T-cell (primary cell): ENCODE measurements at regions not wholly inside any gene's neighbourhood (a gene's known extent, or its start where the extent isn't known, plus 50 kb on each side); places are given as distances from the start of the nearest gene placed in this dataset.

Source experiments
- ATAC-seq, 4 experiments: fragments of 200-7000 bp in 3 of 4; fragments of 150-1000 bp in 1 of 4; cut with Tn5 transposase; replicated peaks in 1 of 4; 1 replicate in 3 of 4; 2 replicates in 1 of 4; pipeline ENCODE4 v1.10.0; 2021; ENCODE audit warnings: moderate library complexity in 3 of 4, mild to moderate bottlenecking in 2 of 4, moderate number of reproducible peaks in 1 of 4
- CTCF ChIA-PET, 2 donors: fragments of 300-600 bp; sonication (Branson Sonifier 250); formaldehyde crosslinking; loops; one replicate each; lab custom pipeline; 2022; ENCODE audit warnings: antibody characterized with exemption in 2 of 2; lab: Charles Lee
- POLR2A ChIA-PET, 2 donors: fragments of 300-600 bp; sonication (Branson Sonifier 250); formaldehyde crosslinking; loops; one replicate each; lab custom pipeline; 2022; ENCODE audit warnings: antibody characterized with exemption in 2 of 2; lab: Charles Lee
- DNase-seq, 35 experiments: peaks; one replicate each; pipeline versions ENCODE4 v3.0.0 to v3.0.0-alpha.2; 2013 to 2023
- H3K27ac ChIP-seq: one replicate; pipeline ENCODE4 v1.5.1; 2013; ENCODE audit warnings: low read length
- H3K27me3 ChIP-seq, 2 experiments: replicated peaks in 1 of 2; 1 replicate in 1 of 2; 2 replicates in 1 of 2; pipeline versions ENCODE4 v1.6.1 to v1.7.0; 2013; ENCODE audit warnings: low read length in 1 of 2, mixed read lengths in 1 of 2; ENCODE audit not compliant: control insufficient read depth in 2 of 2, insufficient read depth in 2 of 2; ENCODE audit errors: extremely low read depth in 1 of 2
- H3K36me3 ChIP-seq, 2 donors: 1 replicate in 1 of 2; 2 replicates in 1 of 2; pipeline versions ENCODE4 v1.6.1 to v1.7.0; 2013; ENCODE audit warnings: low read length in 1 of 2; ENCODE audit not compliant: control insufficient read depth in 2 of 2, insufficient read depth in 1 of 2; ENCODE audit errors: extremely low read depth in 1 of 2
- H3K4me1 ChIP-seq, 2 experiments: 1 replicate in 1 of 2; 2 replicates in 1 of 2; pipeline versions ENCODE4 v1.6.1 to v1.7.0; 2013; ENCODE audit warnings: low read length in 2 of 2, mixed read lengths in 1 of 2; ENCODE audit not compliant: insufficient read depth in 2 of 2, control insufficient read depth in 1 of 2; ENCODE audit errors: extremely low read depth in 1 of 2
- H3K4me3 ChIP-seq, 2 donors: 1 replicate in 1 of 2; 2 replicates in 1 of 2; pipeline versions ENCODE4 v1.5.1 to v1.7.0; 2013; ENCODE audit warnings: mild to moderate bottlenecking in 2 of 2, low read length in 1 of 2, moderate library complexity in 1 of 2; ENCODE audit not compliant: control insufficient read depth in 1 of 2; ENCODE audit errors: extremely low read depth in 1 of 2
- H3K9me3 ChIP-seq: 2 replicates; pipeline ENCODE4 v1.7.0; 2013
- H3K27ac Mint-ChIP-seq, 2 donors: one replicate each; pipeline ENCODE4 v1.8.0; 2020 to 2021; ENCODE audit warnings: mild to moderate bottlenecking in 2 of 2, mixed read lengths in 2 of 2
- H3K27me3 Mint-ChIP-seq, 2 donors: one replicate each; pipeline ENCODE4 v1.8.0; 2021 to 2022; ENCODE audit warnings: mixed read lengths in 2 of 2
- H3K36me3 Mint-ChIP-seq: one replicate; pipeline ENCODE4 v1.8.0; 2021; ENCODE audit warnings: mixed read lengths
- H3K4me1 Mint-ChIP-seq, 3 donors: one replicate each; pipeline ENCODE4 v1.8.0; 2020 to 2022; ENCODE audit warnings: mixed read lengths in 3 of 3, mild to moderate bottlenecking in 1 of 3
- H3K4me3 Mint-ChIP-seq, 3 donors: one replicate each; pipeline ENCODE4 v1.8.0; 2020 to 2022; ENCODE audit warnings: mild to moderate bottlenecking in 3 of 3, mixed read lengths in 3 of 3, moderate library complexity in 3 of 3
- H3K9me3 Mint-ChIP-seq, 3 donors: one replicate each; pipeline ENCODE4 v1.8.0; 2020 to 2022; ENCODE audit warnings: mixed read lengths in 3 of 3
- WGBS: methylation state at CpG from one replicate; pipeline ENCODE4 v1.1.5; 2013; ENCODE audit warnings: missing lambda C conversion rate; ENCODE audit not compliant: insufficient coverage; 5-methylcytosine and 5-hydroxymethylcytosine counted together

DNA sequence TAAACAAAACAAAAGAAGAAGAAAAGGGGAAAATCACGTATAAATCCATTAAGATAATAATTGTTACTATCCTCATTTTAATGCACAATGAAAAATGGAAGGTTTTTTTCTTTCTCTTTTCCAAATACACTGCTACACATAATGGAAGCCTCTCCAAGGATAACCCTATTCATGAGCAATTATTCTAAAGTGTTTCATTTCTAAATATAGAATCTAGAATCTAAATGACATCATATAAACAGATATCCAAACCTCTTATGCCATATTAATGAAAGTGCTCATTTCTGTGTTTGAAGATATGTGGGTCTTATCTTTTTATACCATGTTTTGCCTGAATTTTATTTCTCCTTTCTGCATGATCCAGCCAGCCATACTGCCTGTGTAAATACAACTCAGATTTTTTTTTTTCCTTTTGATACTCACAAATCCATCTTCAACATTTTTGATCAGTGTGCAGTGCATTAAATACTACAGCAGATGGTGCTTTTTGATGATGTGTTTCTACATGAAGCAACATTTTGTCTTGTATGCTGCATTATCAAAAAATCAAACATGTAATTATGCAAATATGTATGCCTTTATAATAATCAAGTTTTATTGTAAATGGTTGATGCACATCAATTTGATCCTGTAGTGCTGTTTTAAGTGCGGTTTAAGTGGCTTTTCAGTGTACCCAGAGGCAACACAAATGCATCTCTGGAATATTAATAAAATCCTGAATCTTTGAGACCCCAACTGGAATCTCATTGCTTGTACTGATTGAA, 625.6 kb upstream of the PTBP2 start:
- ChIA-PET POLR2A (no interaction called here), CTCF (no interaction called here)
- Histone ChIP-seq H3K4me3 (no peak overlapping the region), H3K4me1 (no peaks in the 10 kb centered on the region), H3K9me3 (no peaks in the 10 kb centered on the region), H3K36me3 (no peaks in the 10 kb centered on the region), H3K27me3 (no peaks in the 10 kb centered on the region), H3K27ac (no peak overlapping the region)
- Mint-ChIP-seq H3K27me3 (no peaks in the 10 kb centered on the region), H3K9me3 (peaks cover 0 to 16% (median 0%) of the 10 kb centered on the region in 3 donors), H3K4me1 (no peaks in the 10 kb centered on the region), H3K4me3 (no peak overlapping the region), H3K27ac (no peak overlapping the region), H3K36me3 (no peaks in the 10 kb centered on the region)
- no peak for ATAC-seq
- DNase-seq = no peak
- WGBS = 71% methylated on average over 1 of the region's 2 CpGs

DNA sequence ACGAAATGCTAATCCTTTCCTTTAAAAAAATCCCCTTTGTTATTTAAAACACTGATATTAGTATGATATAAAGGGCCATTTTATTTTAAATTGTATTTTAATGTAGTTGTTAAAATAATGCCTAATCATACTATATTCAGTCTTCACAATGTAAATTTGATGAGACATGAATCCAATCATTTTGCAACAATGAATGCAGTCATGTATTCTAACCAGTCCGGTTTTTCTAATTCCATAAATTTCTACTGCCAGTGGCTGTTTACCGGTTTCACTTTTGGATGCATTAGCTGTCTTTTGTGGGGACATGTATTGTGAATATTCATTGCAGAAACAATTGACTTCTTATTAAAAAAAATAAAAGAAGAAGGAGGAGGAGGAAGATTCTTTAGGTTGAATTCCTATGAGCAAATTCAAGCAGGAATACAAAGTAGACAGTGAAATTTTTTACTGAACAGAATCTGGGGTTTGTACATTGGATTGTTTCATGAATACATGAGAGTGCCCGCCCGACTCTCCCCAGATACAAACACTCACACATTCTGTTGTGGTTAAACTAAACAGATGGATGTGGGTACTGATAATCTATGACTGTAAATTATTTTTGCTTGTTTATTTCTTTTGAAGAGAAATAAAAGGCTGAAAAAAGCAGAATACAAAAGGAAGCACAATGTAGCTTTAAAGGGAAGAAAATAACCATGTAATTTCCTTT, 624.8 kb upstream of the PTBP2 start:
- DNase-seq (no peak), ATAC-seq (no peak)
- ChIA-PET CTCF (no interaction called here), POLR2A (no interaction called here)
- no peaks in the 10 kb centered on the region for H3K36me3 Mint-ChIP-seq
- H3K9me3 Mint-ChIP-seq = peaks cover 0 to 17% (median 0%) of the 10 kb centered on the region in 3 donors
- no CpG with 5 or more reads among the region's 5 CpGs for WGBS
- Histone ChIP-seq H3K27ac (no peak overlapping the region), H3K9me3 (no peaks in the 10 kb centered on the region), H3K36me3 (no peaks in the 10 kb centered on the region), H3K4me3 (no peak overlapping the region), H3K4me1 (no peaks in the 10 kb centered on the region), H3K27me3 (no peaks in the 10 kb centered on the region)
- no peaks in the 10 kb centered on the region for H3K4me1 Mint-ChIP-seq
- no peak overlapping the region for H3K4me3 Mint-ChIP-seq
- H3K27ac Mint-ChIP-seq = no peak overlapping the region
- no peaks in the 10 kb centered on the region for H3K27me3 Mint-ChIP-seq

DNA sequence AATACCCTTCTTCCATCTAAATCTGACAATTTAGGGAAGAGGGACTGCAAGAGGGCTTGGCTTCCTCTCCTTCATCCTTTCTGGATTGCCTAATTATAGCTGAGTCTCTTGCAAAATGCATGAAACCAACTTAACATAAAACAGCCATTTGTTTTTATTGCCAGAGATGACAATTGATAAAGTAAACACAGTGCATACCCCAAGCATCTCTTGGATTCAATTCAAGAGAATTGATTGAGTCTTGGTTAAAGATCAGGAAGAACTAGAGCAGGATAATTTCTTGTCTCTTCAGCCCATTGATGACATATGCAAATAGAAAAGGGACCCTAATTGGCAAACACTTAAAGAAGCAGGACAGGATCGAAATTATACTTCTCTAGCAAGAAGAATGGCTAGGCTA, 617.1 kb upstream of the PTBP2 start:
- H3K27me3 ChIP-seq = no peaks in the 10 kb centered on the region
- H3K4me1 ChIP-seq = no peaks in the 10 kb centered on the region
- DNase-seq (no peak), ATAC-seq (no peak)
- no peaks in the 10 kb centered on the region for H3K36me3 Mint-ChIP-seq
- no peaks in the 10 kb centered on the region for H3K4me1 Mint-ChIP-seq
- no peaks in the 10 kb centered on the region for H3K36me3 ChIP-seq
- H3K4me3 Mint-ChIP-seq = no peak overlapping the region
- POLR2A ChIA-PET = no interaction called here
- WGBS = 60% methylated on average over 1 of the region's 1 CpG
- H3K9me3 Mint-ChIP-seq = peaks cover 0 to 14% (median 4%) of the 10 kb centered on the region in 3 donors
- no peaks in the 10 kb centered on the region for H3K9me3 ChIP-seq
- CTCF ChIA-PET = no interaction called here
- H3K4me3 ChIP-seq = no peak overlapping the region
- H3K27ac Mint-ChIP-seq = no peak overlapping the region
- H3K27me3 Mint-ChIP-seq = no peaks in the 10 kb centered on the region
- H3K27ac ChIP-seq = no peak overlapping the region

DNA sequence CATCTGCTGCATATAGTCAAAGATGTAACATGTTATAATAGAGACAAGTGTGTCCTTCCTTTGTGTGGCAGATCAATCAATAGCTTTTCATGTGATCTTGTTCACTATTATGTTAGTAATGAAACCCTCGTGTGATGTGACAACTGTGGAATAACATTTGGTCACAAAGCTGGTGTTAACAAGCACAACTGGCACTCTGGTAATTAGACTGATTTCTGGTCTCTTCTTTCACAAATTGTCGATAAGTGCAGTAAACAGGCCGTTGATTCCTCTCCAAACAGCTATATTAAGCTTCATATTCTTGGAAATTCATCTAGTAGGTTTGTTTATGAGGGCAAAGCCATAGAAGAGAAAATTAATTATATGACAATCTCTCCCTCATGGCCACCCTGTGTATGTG, 616.7 kb upstream of the PTBP2 start:
- no peak overlapping the region for H3K4me3 ChIP-seq
- WGBS = 40% methylated on average over 1 of the region's 3 CpGs
- no peaks in the 10 kb centered on the region for H3K36me3 ChIP-seq
- Mint-ChIP-seq H3K9me3 (peaks cover 0 to 14% (median 4%) of the 10 kb centered on the region in 3 donors), H3K4me3 (no peak overlapping the region), H3K27me3 (no peaks in the 10 kb centered on the region), H3K27ac (no peak overlapping the region), H3K36me3 (no peaks in the 10 kb centered on the region), H3K4me1 (no peaks in the 10 kb centered on the region)
- H3K9me3 ChIP-seq = no peaks in the 10 kb centered on the region
- H3K4me1 ChIP-seq = no peaks in the 10 kb centered on the region
- ChIA-PET CTCF (no interaction called here), POLR2A (no interaction called here)
- H3K27me3 ChIP-seq = no peaks in the 10 kb centered on the region
- H3K27ac ChIP-seq = no peak overlapping the region
- ATAC-seq (no peak), DNase-seq (no peak)

DNA sequence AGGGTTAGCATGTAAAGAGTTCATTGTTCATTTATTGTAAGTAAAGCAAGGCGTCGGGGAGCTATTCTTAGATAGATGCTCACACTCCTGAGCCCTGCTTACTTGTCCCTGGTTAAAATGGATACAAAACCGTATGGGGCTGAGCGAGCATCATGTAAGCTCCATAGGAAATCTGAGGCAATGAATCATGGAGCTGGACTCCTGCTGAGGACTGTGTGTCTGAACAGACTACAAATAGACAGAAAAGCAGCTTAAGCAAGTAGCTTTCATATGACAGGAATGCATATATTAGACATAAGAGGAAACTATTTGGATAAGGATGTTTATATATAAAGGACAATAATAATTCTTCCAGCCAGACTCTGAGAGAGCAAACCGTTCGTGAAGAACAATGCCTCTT, 604.9 kb upstream of the PTBP2 start:
- no peak overlapping the region for H3K4me3 Mint-ChIP-seq
- WGBS = 57% methylated on average over 2 of the region's 6 CpGs

DNA sequence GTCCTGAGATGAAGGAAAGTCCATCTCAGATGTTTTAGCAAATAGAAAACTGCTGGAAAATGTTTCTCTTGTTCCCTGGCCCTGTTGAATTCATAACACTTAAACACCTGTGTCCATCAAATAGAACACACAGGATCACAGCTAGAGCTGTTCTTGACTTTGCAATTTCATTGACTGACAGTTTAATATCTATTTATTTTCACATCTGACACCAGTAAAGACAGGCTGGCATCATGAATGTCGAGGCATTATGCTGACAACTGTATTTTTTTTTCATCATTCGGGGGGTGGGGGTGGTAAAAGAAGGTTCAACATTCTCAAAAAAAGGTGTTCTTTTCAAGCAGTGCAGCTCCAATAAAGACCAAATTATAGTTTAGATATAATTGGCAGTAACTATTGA, 591.2 kb upstream of the PTBP2 start:
- WGBS = no CpG with 5 or more reads among the region's 2 CpGs
- no peaks in the 10 kb centered on the region for H3K4me1 Mint-ChIP-seq
- no peak for ATAC-seq
- DNase-seq = no peak
- ChIA-PET POLR2A (interaction anchor here in 1 of 2 donors (0.6 kb wide), 1 partner anchor 16 kb away, joined by 3 read pairs; no protein-coding TSS in a partner anchor), CTCF (no interaction called here)
- H3K36me3 Mint-ChIP-seq = no peaks in the 10 kb centered on the region
- no peak overlapping the region for H3K4me3 Mint-ChIP-seq
- Histone ChIP-seq H3K4me1 (no peaks in the 10 kb centered on the region), H3K27me3 (no peaks in the 10 kb centered on the region), H3K9me3 (no peaks in the 10 kb centered on the region), H3K4me3 (no peak overlapping the region), H3K36me3 (no peaks in the 10 kb centered on the region), H3K27ac (no peak overlapping the region)
- H3K27ac Mint-ChIP-seq = no peak overlapping the region
- no peaks in the 10 kb centered on the region for H3K27me3 Mint-ChIP-seq
- peaks cover 2 to 10% (median 6%) of the 10 kb centered on the region in 3 donors for H3K9me3 Mint-ChIP-seq

More for the DNA sequence above, 604.9 kb upstream of the PTBP2 start:
- ChIA-PET CTCF (no interaction called here), POLR2A (no interaction called here)
- H3K27ac Mint-ChIP-seq = no peak overlapping the region
- no peak overlapping the region for H3K4me3 ChIP-seq
- H3K4me1 ChIP-seq = no peaks in the 10 kb centered on the region
- no peak overlapping the region for H3K27ac ChIP-seq
- H3K36me3 Mint-ChIP-seq = no peaks in the 10 kb centered on the region
- peaks cover 2 to 4% (median 4%) of the 10 kb centered on the region in 3 donors for H3K9me3 Mint-ChIP-seq
- no peaks in the 10 kb centered on the region for H3K4me1 Mint-ChIP-seq
- no peaks in the 10 kb centered on the region for H3K36me3 ChIP-seq
- H3K9me3 ChIP-seq = no peaks in the 10 kb centered on the region
- DNase-seq (no peak), ATAC-seq (no peak)
- H3K27me3 ChIP-seq = no peaks in the 10 kb centered on the region
- H3K27me3 Mint-ChIP-seq = no peaks in the 10 kb centered on the region
